Lung (tissue), 11 donors: ENCODE measurements at regions not wholly inside any gene's neighbourhood (a gene's known extent, or its start where the extent isn't known, plus 50 kb on each side); places are given as distances from the start of the nearest gene placed in this dataset.
A peak's percentile ranks its signal among the peaks of the same experiment; 100 is the strongest.

Experiments
- ATAC-seq: fragments of 200-7000 bp; cut with Tn5 transposase; one replicate; pipeline ENCODE4 v1.9.1; 2020; ENCODE audit warnings: moderate number of reproducible peaks; ENCODE audit not compliant: insufficient read depth, low FRiP score
- DNase-seq, 3 donors: peaks; one replicate each; pipeline ENCODE4 v3.0.0-alpha.2; 2013 to 2017
- H3K27ac ChIP-seq, 2 donors: one replicate each; pipeline ENCODE4 v1.5.1; 2013; ENCODE audit warnings: mild to moderate bottlenecking in 2 of 2, moderate library complexity in 2 of 2, control low read depth in 1 of 2, inconsistent platforms in 1 of 2, low read depth in 1 of 2, low read length in 1 of 2
- H3K27me3 ChIP-seq, 3 donors: one replicate each; pipeline ENCODE4 v1.5.1; 2013; ENCODE audit warnings: low read length in 2 of 3; ENCODE audit not compliant: control insufficient read depth in 3 of 3, insufficient read depth in 3 of 3
- H3K36me3 ChIP-seq, 4 donors: one replicate each; pipeline ENCODE4 v1.5.1; 2013; ENCODE audit warnings: low read length in 4 of 4, mild to moderate bottlenecking in 1 of 4, moderate library complexity in 1 of 4; ENCODE audit not compliant: control insufficient read depth in 4 of 4, insufficient read depth in 4 of 4
- H3K4me1 ChIP-seq, 5 donors: one replicate each; pipeline ENCODE4 v1.5.1; 2013; ENCODE audit warnings: low read length in 5 of 5, mild to moderate bottlenecking in 2 of 5, moderate library complexity in 1 of 5; ENCODE audit not compliant: control insufficient read depth in 5 of 5, insufficient read depth in 5 of 5
- H3K4me3 ChIP-seq: one replicate; pipeline ENCODE4 v1.5.1; 2013; ENCODE audit warnings: mild to moderate bottlenecking, control low read depth, moderate library complexity
- H3K9ac ChIP-seq, 2 donors: one replicate each; pipeline ENCODE4 v1.5.1; 2013; ENCODE audit warnings: low read length in 2 of 2, control low read depth in 1 of 2; ENCODE audit not compliant: insufficient read depth in 1 of 2
- H3K9me3 ChIP-seq, 4 donors: one replicate each; pipeline ENCODE4 v1.5.1; 2013; ENCODE audit warnings: low read length in 3 of 4, mild to moderate bottlenecking in 1 of 4, moderate library complexity in 1 of 4; ENCODE audit not compliant: control insufficient read depth in 4 of 4, insufficient read depth in 3 of 4
- WGBS, 2 donors: extraction: QIAGEN DNeasy Blood & Tissue Kit; methylation state at CpG; one replicate each; pipeline ENCODE4 v1.1.7; 2013; 5-methylcytosine and 5-hydroxymethylcytosine counted together
- TF ChIP-seq, protein P1 (sequence below): IDR thresholded peaks from 2 replicates; pipeline ENCODE4 v1.5.1; 2012; ENCODE audit warnings: mild to moderate bottlenecking; ENCODE audit errors: control extremely low read depth, extremely low read depth
- donor health status: control.
- donor health status: control.
- donor health status: Bipolar disorder and iron deficiency.
- donor health status: healthy.
- donor health status: DM: yes; HTN: yes; CAD: no.

DNA sequence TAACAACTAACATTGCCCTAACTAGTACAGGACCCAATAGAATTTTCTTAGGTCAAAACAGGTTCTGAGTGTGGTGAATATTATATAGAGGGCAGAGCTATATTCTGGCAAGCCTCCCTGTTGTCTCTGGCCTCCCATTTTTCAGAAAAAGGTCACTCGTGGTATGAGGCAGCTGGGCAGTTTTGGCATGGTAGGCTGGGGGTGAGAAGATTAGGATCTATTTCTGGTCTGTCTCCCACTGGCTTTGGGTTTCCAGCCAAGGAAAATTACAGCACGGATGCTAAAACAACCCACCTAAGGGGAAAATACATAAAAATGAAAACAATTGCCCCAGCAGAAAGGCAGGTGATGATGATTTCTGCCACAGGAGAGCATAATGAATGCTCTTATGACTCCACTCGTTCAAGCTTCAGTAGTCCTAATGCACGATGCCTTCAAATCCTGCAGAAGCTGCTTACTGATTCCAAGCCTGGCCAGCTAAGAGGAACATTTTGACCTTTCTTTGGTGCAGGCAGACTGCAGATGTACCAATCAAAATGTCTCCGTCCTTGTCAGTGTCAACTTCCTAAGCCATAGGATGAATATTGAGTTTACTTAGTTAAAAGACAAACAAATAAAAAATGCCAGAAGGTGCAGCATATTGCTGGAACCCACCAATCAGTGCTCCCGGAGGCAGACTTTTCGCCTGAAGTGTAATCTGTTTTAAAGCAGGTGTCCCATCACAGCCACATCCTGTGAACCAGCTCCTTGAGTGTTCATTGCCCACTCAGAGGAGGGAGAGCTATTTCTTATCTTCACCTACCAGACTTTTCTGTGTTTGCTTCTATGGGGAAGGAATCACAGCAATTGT is 435.4 kb downstream of the ZSWIM6 start:
- Histone ChIP-seq H3K4me3 (no peak overlapping the region), H3K4me1 (peaks cover 0 to 2% (median 0%) of the 10 kb centered on the region in 5 donors), H3K27me3 (no peaks in the 10 kb centered on the region), H3K9ac (no peak overlapping the region), H3K27ac (no peak overlapping the region), H3K9me3 (peaks cover 0 to 10% (median 3%) of the 10 kb centered on the region in 4 donors), H3K36me3 (no peaks in the 10 kb centered on the region)
- ATAC-seq (no peak), DNase-seq (no peak)
- 65 to 67% methylated on average over 7 of the region's 7 CpGs for WGBS, 2 donors
- TF ChIP-seq, protein P1, sequence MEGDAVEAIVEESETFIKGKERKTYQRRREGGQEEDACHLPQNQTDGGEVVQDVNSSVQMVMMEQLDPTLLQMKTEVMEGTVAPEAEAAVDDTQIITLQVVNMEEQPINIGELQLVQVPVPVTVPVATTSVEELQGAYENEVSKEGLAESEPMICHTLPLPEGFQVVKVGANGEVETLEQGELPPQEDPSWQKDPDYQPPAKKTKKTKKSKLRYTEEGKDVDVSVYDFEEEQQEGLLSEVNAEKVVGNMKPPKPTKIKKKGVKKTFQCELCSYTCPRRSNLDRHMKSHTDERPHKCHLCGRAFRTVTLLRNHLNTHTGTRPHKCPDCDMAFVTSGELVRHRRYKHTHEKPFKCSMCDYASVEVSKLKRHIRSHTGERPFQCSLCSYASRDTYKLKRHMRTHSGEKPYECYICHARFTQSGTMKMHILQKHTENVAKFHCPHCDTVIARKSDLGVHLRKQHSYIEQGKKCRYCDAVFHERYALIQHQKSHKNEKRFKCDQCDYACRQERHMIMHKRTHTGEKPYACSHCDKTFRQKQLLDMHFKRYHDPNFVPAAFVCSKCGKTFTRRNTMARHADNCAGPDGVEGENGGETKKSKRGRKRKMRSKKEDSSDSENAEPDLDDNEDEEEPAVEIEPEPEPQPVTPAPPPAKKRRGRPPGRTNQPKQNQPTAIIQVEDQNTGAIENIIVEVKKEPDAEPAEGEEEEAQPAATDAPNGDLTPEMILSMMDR = no peak

- H3K27ac ChIP-seq = no peak overlapping the region
- no peak for DNase-seq
- no peaks in the 10 kb centered on the region for H3K36me3 ChIP-seq
- H3K9me3 ChIP-seq = peaks cover 0 to 10% (median 3%) of the 10 kb centered on the region in 4 donors
- TF ChIP-seq, protein P1 = no peak
- no peaks in the 10 kb centered on the region for H3K27me3 ChIP-seq
- H3K4me1 ChIP-seq = peaks cover 0 to 2% (median 0%) of the 10 kb centered on the region in 5 donors
- H3K9ac ChIP-seq = no peak overlapping the region
- ATAC-seq = peak; percentile 53
- no peak overlapping the region for H3K4me3 ChIP-seq
- 90% methylated on average over 5 of the region's 5 CpGs for WGBS, 2 donors
These were observed 436.7 kb downstream of the ZSWIM6 start for GRCh38 chr5:61768692-61769281.

DNA sequence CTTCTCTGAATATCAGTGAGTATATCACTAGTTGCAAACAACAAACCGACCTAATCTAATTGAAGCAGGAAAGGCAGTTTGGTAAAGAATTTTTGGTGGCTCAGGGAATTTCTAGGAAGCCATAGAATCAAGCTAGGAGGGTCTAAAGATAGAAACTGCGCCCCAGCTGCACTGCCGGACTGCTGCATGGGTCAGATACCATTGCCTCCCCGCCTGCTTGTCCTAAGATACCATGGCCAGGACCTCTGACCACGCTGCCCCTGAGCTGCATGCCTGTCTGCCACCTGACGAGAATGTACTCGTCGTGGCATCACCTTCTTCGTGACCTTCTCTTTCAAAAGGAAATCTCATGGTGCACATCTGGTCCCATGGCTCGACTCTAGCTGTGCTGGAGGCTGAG is 439.0 kb downstream of the ZSWIM6 start:
- H3K9me3 ChIP-seq = peaks cover 0 to 2% (median 0%) of the 10 kb centered on the region in 4 donors
- ATAC-seq = no peak
- H3K4me3 ChIP-seq = no peak overlapping the region
- no peak overlapping the region for H3K9ac ChIP-seq
- peaks cover 0 to 8% (median 2%) of the 10 kb centered on the region in 5 donors for H3K4me1 ChIP-seq
- H3K36me3 ChIP-seq = no peaks in the 10 kb centered on the region
- 81 to 85% methylated on average over 10 of the region's 10 CpGs for WGBS, 2 donors
- DNase-seq = no peak
- H3K27me3 ChIP-seq = no peaks in the 10 kb centered on the region
- TF ChIP-seq, protein P1 = no peak
- no peak overlapping the region for H3K27ac ChIP-seq
